Transverse colon (tissue), 3 donors: ENCODE measurements at regions not wholly inside any gene's neighbourhood (a gene's known extent, or its start where the extent isn't known, plus 50 kb on each side); places are given as distances from the start of the nearest gene placed in this dataset.

Experiments
- POLR2A ChIP-seq: fragments of 450-650 bp; IDR thresholded peaks from one replicate; pipeline ENCODE4 v1.6.1; 2016; ENCODE audit warnings: antibody characterized with exemption, mild to moderate bottlenecking, moderate library complexity
- TF ChIP-seq, protein P1 (sequence below), 5 experiments: fragments of 200-600 bp in 3 of 5; fragments of 450-650 bp in 2 of 5; sonication (generic) in 3 of 5; IDR thresholded peaks; 1 replicate in 2 of 5; 2 replicates in 3 of 5; pipeline ENCODE4 v1.5.1; 2016 to 2017; ENCODE audit warnings: antibody characterized with exemption in 5 of 5, inconsistent platforms in 3 of 5, mild to moderate bottlenecking in 2 of 5, moderate library complexity in 1 of 5

DNA sequence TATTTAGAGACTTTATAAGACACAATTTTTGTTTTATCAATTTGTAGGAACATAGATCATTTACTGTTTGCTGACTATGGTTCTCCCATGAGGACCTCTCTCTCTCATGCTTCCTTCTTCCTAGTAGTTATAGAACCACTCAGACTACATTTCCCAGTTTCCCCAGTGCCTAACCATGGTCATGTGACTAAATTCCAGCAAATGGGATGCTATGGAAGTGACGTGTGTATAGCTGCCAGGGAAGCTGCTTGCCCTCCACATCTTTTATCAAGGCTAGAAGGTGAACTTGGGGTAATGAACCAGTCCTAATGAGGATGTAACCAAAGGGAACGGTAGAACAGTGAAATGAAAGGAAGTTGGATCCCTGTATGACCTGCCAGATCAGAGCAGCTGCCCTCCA, 184.0 kb downstream of the MIS18A start:
- TF ChIP-seq, protein P1, sequence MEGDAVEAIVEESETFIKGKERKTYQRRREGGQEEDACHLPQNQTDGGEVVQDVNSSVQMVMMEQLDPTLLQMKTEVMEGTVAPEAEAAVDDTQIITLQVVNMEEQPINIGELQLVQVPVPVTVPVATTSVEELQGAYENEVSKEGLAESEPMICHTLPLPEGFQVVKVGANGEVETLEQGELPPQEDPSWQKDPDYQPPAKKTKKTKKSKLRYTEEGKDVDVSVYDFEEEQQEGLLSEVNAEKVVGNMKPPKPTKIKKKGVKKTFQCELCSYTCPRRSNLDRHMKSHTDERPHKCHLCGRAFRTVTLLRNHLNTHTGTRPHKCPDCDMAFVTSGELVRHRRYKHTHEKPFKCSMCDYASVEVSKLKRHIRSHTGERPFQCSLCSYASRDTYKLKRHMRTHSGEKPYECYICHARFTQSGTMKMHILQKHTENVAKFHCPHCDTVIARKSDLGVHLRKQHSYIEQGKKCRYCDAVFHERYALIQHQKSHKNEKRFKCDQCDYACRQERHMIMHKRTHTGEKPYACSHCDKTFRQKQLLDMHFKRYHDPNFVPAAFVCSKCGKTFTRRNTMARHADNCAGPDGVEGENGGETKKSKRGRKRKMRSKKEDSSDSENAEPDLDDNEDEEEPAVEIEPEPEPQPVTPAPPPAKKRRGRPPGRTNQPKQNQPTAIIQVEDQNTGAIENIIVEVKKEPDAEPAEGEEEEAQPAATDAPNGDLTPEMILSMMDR (IDR thresholded peaks at IDR 0.05): no peak
- no peak for TF ChIP-seq POLR2A
